ENCODE measurements at regions not wholly inside any gene's neighbourhood (a gene's known extent, or its start where the extent isn't known, plus 50 kb on each side); places are given as distances from the start of the nearest gene placed in this dataset.

GRCh38 chr2:104091894-104092293 lies 762.0 kb upstream of the POU3F3 start:
- no peak for TF ChIP-seq CTCF (IDR thresholded peaks at IDR 0.05)
- TF ChIP-seq POLR2A (IDR thresholded peaks at IDR 0.05), result no peak
